ENCODE measurements at regions not wholly inside any gene's neighbourhood (a gene's known extent, or its start where the extent isn't known, plus 50 kb on each side); places are given as distances from the start of the nearest gene placed in this dataset.

- DNase-seq: no peak
Measured at GRCh38 chr1:22246755-22247480, 104.0 kb upstream of the WNT4 start.

GRCh38 chr1:22247527-22248245 lies 104.8 kb upstream of the WNT4 start:
- DNase-seq: no peak

- no peak for DNase-seq
Measured at GRCh38 chr1:22248746-22249145, 105.8 kb upstream of the WNT4 start.

- DNase-seq: no peak
Measured at GRCh38 chr1:22249928-22250680, 107.2 kb upstream of the WNT4 start.

GRCh38 chr1:22250724-22251123 lies 107.8 kb upstream of the WNT4 start:
- DNase-seq: peak in 2 of 3 experiments; percentile 24 to 51

GRCh38 chr1:22252251-22252650 lies 109.4 kb upstream of the WNT4 start:
- DNase-seq: peak in 2 of 3 experiments; percentile 34 to 66

- no peak for DNase-seq
Measured at GRCh38 chr1:22253012-22253790, 110.3 kb upstream of the WNT4 start.

GRCh38 chr1:22254756-22255155 lies 111.9 kb upstream of the WNT4 start:
- DNase-seq: no peak

- DNase-seq: no peak
Measured at GRCh38 chr1:22255341-22256212, 112.7 kb upstream of the WNT4 start.

- DNase-seq: no peak
Measured at GRCh38 chr1:22256213-22256512, 113.3 kb upstream of the WNT4 start.

GRCh38 chr1:22257290-22258275 lies 114.7 kb upstream of the WNT4 start:
- DNase-seq: peak in 2 of 3 experiments; percentile 71 to 89

- DNase-seq: peak in 1 of 3 experiments; percentile 5
Measured at GRCh38 chr1:22258698-22259097, 115.8 kb upstream of the WNT4 start.

GRCh38 chr1:22259551-22260282 lies 116.8 kb upstream of the WNT4 start:
- DNase-seq: no peak

GRCh38 chr1:22260860-22261432 lies 118.0 kb upstream of the WNT4 start:
- DNase-seq: no peak

- no peak for DNase-seq
Measured at GRCh38 chr1:22261580-22261979, 118.7 kb upstream of the WNT4 start.

GRCh38 chr1:22262583-22262982 lies 119.7 kb upstream of the WNT4 start:
- DNase-seq: peak in 2 of 3 experiments; percentile 49 to 73

GRCh38 chr1:22263359-22263758 lies 120.5 kb upstream of the WNT4 start:
- no peak for DNase-seq

GRCh38 chr1:22264464-22265341 lies 121.8 kb upstream of the WNT4 start:
- DNase-seq: no peak

- DNase-seq: no peak
Measured at GRCh38 chr1:22266141-22266540, 123.2 kb upstream of the WNT4 start.

Data from NCI-H1417 (cell line).